ENCODE measurements at regions not wholly inside any gene's neighbourhood (a gene's known extent, or its start where the extent isn't known, plus 50 kb on each side); places are given as distances from the start of the nearest gene placed in this dataset.

DNA sequence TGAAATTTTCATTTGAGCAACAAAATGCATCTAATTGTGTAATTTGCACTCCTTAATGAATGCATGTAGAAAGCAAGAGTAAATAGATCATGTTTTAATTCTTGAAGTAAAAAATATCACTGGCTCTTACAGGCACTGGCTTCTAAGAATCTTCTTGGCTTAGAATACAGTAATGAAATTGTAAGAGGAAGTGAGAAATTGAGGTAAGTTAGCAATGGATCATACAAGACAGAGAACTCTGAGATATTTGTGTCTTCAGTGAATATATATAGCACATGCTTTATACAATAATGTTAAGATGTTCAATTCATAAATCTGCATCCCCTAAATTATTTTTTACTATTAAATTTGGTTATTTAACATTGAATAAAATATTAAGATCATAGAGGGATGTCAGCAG is 465.0 kb downstream of the CNTN3 start:
- Histone ChIP-seq H3K4me1 (ENCODE audit: insufficient read depth, low read length, poor library complexity, severe bottlenecking) (no peaks in the 10 kb centered on the region), H3K9me3 (ENCODE audit: low read depth, low read length, poor library complexity, severe bottlenecking) (no peaks in the 10 kb centered on the region), H3K27me3 (replicated peaks; ENCODE audit: insufficient read depth, low read depth, low read length, poor library complexity) (no peaks in the 10 kb centered on the region), H3K4me3 (ENCODE audit: low read depth, low read length, poor library complexity, severe bottlenecking) (no peak overlapping the region), H3K36me3 (ENCODE audit: insufficient read depth, low read length, poor library complexity, severe bottlenecking) (no peaks in the 10 kb centered on the region), H3K27ac (ENCODE audit: low read depth, low read length, poor library complexity, severe bottlenecking) (no peak overlapping the region)
- intact Hi-C loops (cut with micrococcal nuclease; ENCODE audit: unreplicated experiment), result loop anchor here (10.0 kb wide), 1 partner anchor 845 kb away; no protein-coding TSS in a partner anchor
- no peak for DNase-seq (ENCODE audit: low spot score)
- POLR2A ChIA-PET (ENCODE audit: low non-redundant PET), result no interaction called here
- CTCF ChIA-PET, result no interaction called here
- no TSS peak for BruUV-seq (replicated peaks)
- TF ChIP-seq EZH2 (IDR thresholded peaks at IDR 0.05; ENCODE audit: borderline replicate concordance, low read depth, low read length, poor library complexity, severe bottlenecking) (no peak), CTCF (conservative IDR thresholded peaks at IDR 0.05; ENCODE audit: low read depth, low read length) (no peak)

DNA sequence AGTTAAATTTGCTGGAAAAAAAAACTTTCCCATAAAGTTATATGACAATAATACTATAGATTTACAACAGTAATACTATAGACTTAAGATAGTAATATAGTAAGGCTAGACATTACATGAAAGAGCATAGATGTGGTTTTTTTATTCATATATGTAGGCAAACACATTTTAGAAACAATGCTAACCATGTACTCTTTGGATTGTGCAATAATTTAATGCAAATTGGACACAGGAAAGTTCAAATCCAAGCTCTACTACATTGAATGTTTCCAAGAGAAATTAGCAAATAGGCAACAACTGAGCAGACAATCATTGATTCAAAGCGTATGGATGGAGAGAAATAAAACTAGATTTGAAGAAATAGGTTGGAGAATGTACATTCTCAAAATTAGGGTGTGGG is 469.2 kb downstream of the CNTN3 start:
- Histone ChIP-seq H3K27me3 (replicated peaks; ENCODE audit: insufficient read depth, low read depth, low read length, poor library complexity) (no peaks in the 10 kb centered on the region), H3K4me1 (ENCODE audit: insufficient read depth, low read length, poor library complexity, severe bottlenecking) (no peaks in the 10 kb centered on the region), H3K4me3 (ENCODE audit: low read depth, low read length, poor library complexity, severe bottlenecking) (no peak overlapping the region), H3K36me3 (ENCODE audit: insufficient read depth, low read length, poor library complexity, severe bottlenecking) (no peaks in the 10 kb centered on the region), H3K9me3 (ENCODE audit: low read depth, low read length, poor library complexity, severe bottlenecking) (no peaks in the 10 kb centered on the region), H3K27ac (ENCODE audit: low read depth, low read length, poor library complexity, severe bottlenecking) (no peak overlapping the region)
- intact Hi-C loops (cut with micrococcal nuclease; ENCODE audit: unreplicated experiment), result loop anchor here (10.0 kb wide), 1 partner anchor 850 kb away; no protein-coding TSS in a partner anchor
- no TSS peak for BruUV-seq (replicated peaks)
- DNase-seq (ENCODE audit: low spot score), result no peak
- ChIA-PET POLR2A (ENCODE audit: low non-redundant PET) (interaction anchor here (0.5 kb wide), 1 partner anchor 438 kb away, joined by 3 read pairs; no protein-coding TSS in a partner anchor), CTCF (no interaction called here)
- TF ChIP-seq CTCF (conservative IDR thresholded peaks at IDR 0.05; ENCODE audit: low read depth, low read length), result no peak
- no peak for TF ChIP-seq EZH2 (IDR thresholded peaks at IDR 0.05; ENCODE audit: borderline replicate concordance, low read depth, low read length, poor library complexity, severe bottlenecking)

DNA sequence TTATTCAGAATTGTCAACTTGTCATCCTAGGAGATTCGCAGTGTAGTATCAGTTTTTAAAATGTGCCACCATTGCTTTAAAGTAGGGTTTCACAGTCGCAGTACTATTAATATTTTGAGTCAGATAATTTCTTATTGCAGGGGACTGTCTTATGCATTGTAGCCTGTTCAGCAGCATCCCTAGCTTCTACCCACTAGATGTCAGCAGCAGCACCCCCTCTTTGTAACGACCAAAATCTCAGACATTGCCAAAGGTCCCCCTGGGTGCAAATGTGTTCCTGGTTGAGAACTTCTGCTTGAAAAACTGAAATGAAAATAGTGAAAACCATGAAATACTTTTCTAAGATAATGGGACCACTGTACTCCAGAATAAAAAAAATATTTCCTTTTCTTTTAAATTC is 474.8 kb downstream of the CNTN3 start:
- H3K4me1 ChIP-seq (ENCODE audit: insufficient read depth, low read length, poor library complexity, severe bottlenecking), result no peaks in the 10 kb centered on the region
- no peaks in the 10 kb centered on the region for H3K9me3 ChIP-seq (ENCODE audit: low read depth, low read length, poor library complexity, severe bottlenecking)
- no peaks in the 10 kb centered on the region for H3K27me3 ChIP-seq (replicated peaks; ENCODE audit: insufficient read depth, low read depth, low read length, poor library complexity)
- TF ChIP-seq CTCF (conservative IDR thresholded peaks at IDR 0.05; ENCODE audit: low read depth, low read length) (0 out of 2 replicates have a peak, but pooled peaks have one; percentile 18), EZH2 (IDR thresholded peaks at IDR 0.05; ENCODE audit: borderline replicate concordance, low read depth, low read length, poor library complexity, severe bottlenecking) (no peak)
- H3K36me3 ChIP-seq (ENCODE audit: insufficient read depth, low read length, poor library complexity, severe bottlenecking), result no peaks in the 10 kb centered on the region
- H3K27ac ChIP-seq (ENCODE audit: low read depth, low read length, poor library complexity, severe bottlenecking), result no peak overlapping the region
- POLR2A ChIA-PET (ENCODE audit: low non-redundant PET), result no interaction called here
- peak; percentile 13 for DNase-seq (ENCODE audit: low spot score)
- no peak overlapping the region for H3K4me3 ChIP-seq (ENCODE audit: low read depth, low read length, poor library complexity, severe bottlenecking)
- intact Hi-C loops (cut with micrococcal nuclease; ENCODE audit: unreplicated experiment), result loop anchor here (10.0 kb wide), 1 partner anchor 855 kb away; no protein-coding TSS in a partner anchor
- no TSS peak for BruUV-seq (replicated peaks)
- CTCF ChIA-PET, result no interaction called here
